Subcutaneous abdominal adipose tissue (tissue), 5 donors: ENCODE measurements at regions not wholly inside any gene's neighbourhood (a gene's known extent, or its start where the extent isn't known, plus 50 kb on each side); places are given as distances from the start of the nearest gene placed in this dataset.

Experiments
- H3K27ac ChIP-seq: one replicate; pipeline ENCODE4 v1.7.0; 2013; ENCODE audit warnings: low read depth, mild to moderate bottlenecking, inconsistent platforms, low read length, moderate library complexity
- H3K27me3 ChIP-seq, 5 donors: one replicate each; pipeline ENCODE4 v1.7.0; 2013; ENCODE audit warnings: low read length in 5 of 5, inconsistent platforms in 1 of 5; ENCODE audit not compliant: control insufficient read depth in 5 of 5, insufficient read depth in 4 of 5
- H3K36me3 ChIP-seq, 5 donors: one replicate each; pipeline ENCODE4 v1.7.0; 2013; ENCODE audit warnings: low read length in 5 of 5; ENCODE audit not compliant: control insufficient read depth in 5 of 5, insufficient read depth in 5 of 5
- H3K4me1 ChIP-seq, 5 donors: one replicate each; pipeline ENCODE4 v1.7.0; 2013; ENCODE audit warnings: low read length in 5 of 5, mild to moderate bottlenecking in 3 of 5, moderate library complexity in 1 of 5; ENCODE audit not compliant: control insufficient read depth in 5 of 5, insufficient read depth in 5 of 5
- H3K4me3 ChIP-seq, 5 donors: one replicate each; pipeline ENCODE4 v1.7.0; 2013; ENCODE audit warnings: low read length in 5 of 5, low read depth in 1 of 5
- H3K9ac ChIP-seq, 5 donors: one replicate each; pipeline ENCODE4 v1.7.0; 2013; ENCODE audit warnings: low read length in 5 of 5, mild to moderate bottlenecking in 4 of 5, moderate library complexity in 3 of 5
- H3K9me3 ChIP-seq, 5 donors: one replicate each; pipeline ENCODE4 v1.7.0; 2013; ENCODE audit warnings: low read length in 5 of 5; ENCODE audit not compliant: control insufficient read depth in 5 of 5
- donor health status: healthy.
- donor health status: healthy.
- donor health status: healthy.
- donor health status: healthy.
- donor health status: healthy.

DNA sequence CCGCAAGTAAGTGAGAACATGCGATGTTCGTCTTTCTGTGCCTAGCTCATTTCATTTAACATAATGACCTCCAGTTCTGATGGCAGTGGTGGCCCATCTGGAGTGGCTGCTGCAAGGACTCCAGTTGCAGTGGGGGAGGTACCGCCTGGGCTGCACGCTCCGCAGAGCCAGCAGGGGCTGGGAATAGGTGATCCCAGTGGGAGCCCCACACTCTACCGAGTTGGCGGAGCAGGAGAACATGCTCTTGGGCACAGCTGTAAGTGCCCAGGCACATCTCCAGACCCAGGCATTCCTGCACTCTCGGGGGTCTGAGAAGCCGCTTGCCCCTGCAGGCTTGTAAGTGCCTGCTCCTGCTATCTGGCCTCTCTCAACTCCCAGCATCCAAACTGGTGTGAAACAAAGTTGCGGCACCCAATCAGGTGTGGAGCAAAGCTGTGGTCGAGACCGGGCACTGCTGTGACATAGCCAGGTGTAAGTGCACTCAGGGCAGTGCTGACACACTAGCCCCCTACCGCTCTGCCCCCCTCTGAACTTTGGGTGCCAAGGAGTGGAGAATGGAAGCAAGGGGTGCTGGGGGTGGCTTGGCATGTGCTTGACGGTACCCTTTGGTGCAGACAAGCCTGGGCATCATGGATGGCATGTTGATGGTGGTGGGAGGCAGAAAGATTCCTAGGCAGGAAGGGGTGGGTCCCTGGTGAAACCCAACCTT lies 130.2 kb downstream of the HTR1B start:
- peaks cover 0 to 21% (median 19%) of the 10 kb centered on the region in 5 donors for H3K9me3 ChIP-seq
- no peaks in the 10 kb centered on the region for H3K4me1 ChIP-seq
- no peaks in the 10 kb centered on the region for H3K36me3 ChIP-seq
- H3K27ac ChIP-seq = no peak overlapping the region
- H3K27me3 ChIP-seq = no peaks in the 10 kb centered on the region
- H3K9ac ChIP-seq = no peak overlapping the region
- peak overlapping the region in 1 of 5 donors; percentile 9 for H3K4me3 ChIP-seq

DNA sequence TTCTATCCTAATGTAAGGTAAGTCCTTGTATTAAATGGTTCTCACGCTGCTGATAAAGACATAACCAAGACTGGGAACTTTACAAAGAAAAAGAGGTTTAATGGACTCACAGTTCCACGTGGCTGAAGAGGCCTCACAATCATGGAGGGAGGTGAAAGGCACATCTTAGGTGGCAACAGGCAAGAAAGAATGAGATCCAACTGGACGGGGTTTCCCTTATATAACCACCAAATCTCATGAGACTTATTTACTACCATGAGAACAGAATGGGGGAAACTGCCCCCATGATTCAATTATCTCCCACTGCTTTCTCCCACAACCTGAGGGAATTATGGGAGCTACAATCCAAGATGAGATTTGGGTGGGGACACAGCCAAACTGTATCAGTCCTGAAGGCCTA lies 136.6 kb downstream of the HTR1B start:
- Histone ChIP-seq H3K4me1 (peaks cover 0 to 6% (median 0%) of the 10 kb centered on the region in 5 donors), H3K9ac (no peak overlapping the region), H3K9me3 (no peaks in the 10 kb centered on the region), H3K4me3 (no peak overlapping the region), H3K27ac (no peak overlapping the region), H3K27me3 (no peaks in the 10 kb centered on the region), H3K36me3 (no peaks in the 10 kb centered on the region)

DNA sequence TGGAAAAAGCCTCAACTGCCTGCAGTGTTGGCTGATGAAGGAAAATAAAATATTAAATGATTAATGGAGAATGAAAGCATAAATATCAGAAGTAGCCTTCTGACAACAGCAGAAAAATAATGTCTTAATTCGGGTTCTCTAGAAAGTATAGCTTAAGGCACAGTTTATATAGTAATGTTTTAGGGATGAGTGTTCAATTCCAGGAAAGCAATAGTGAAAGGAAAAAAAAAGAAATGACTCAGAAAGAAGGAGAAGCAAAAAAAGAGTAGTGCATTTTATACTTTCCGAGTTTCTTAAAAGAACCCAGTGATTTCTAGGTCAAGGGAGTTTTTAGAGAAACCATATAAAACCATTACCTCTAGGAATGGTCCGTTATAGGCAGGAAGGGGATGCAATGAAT lies 137.3 kb downstream of the HTR1B start:
- H3K9me3 ChIP-seq = no peaks in the 10 kb centered on the region
- H3K4me3 ChIP-seq = no peak overlapping the region
- no peak overlapping the region for H3K9ac ChIP-seq
- H3K4me1 ChIP-seq = peaks cover 0 to 6% (median 0%) of the 10 kb centered on the region in 5 donors
- H3K36me3 ChIP-seq = no peaks in the 10 kb centered on the region
- no peak overlapping the region for H3K27ac ChIP-seq
- H3K27me3 ChIP-seq = no peaks in the 10 kb centered on the region

DNA sequence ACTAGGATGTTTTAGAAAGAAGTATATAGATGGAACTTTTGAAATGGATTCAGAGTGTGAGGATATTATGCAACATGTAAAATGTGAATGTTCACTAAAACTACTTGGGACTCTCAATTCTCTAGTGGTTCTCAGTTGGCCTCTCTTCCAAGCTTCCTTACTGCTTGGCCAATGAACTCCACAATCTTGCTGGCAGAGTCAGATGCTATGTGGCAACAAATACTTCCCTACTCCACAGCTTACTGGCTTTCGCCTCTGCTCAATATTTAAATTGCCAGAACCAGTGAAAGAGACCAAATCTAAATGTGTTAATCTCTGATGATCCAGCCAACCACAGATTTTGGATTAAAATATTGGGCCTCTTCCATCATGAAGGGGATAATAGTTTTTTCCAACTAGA lies 138.4 kb downstream of the HTR1B start:
- Histone ChIP-seq H3K9ac (no peak overlapping the region), H3K4me3 (no peak overlapping the region), H3K27me3 (no peaks in the 10 kb centered on the region), H3K27ac (no peak overlapping the region), H3K36me3 (no peaks in the 10 kb centered on the region), H3K9me3 (no peaks in the 10 kb centered on the region), H3K4me1 (peaks cover 0 to 10% (median 0%) of the 10 kb centered on the region in 5 donors)

DNA sequence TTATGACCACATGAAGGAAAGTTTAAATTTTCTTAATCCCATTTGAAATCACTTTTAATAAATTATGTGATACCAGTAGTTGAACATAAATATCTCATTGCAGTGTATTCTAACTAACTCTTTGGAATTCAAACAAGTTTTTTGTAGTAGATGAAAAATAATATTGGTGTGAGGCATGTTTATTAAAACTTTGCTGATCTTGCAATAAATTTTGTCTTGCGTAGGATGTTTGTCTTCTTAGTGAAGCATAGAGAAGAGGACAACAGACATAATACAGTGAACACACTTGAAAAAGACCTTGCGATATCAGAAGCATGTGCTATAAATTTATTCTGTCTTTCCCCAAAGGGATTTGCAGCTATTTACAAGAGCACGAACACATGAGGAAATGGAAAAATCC lies 140.7 kb downstream of the HTR1B start:
- Histone ChIP-seq H3K36me3 (no peaks in the 10 kb centered on the region), H3K27me3 (no peaks in the 10 kb centered on the region), H3K4me1 (peaks cover 0 to 10% (median 0%) of the 10 kb centered on the region in 5 donors), H3K9ac (no peak overlapping the region), H3K9me3 (no peaks in the 10 kb centered on the region), H3K4me3 (no peak overlapping the region), H3K27ac (no peak overlapping the region)

DNA sequence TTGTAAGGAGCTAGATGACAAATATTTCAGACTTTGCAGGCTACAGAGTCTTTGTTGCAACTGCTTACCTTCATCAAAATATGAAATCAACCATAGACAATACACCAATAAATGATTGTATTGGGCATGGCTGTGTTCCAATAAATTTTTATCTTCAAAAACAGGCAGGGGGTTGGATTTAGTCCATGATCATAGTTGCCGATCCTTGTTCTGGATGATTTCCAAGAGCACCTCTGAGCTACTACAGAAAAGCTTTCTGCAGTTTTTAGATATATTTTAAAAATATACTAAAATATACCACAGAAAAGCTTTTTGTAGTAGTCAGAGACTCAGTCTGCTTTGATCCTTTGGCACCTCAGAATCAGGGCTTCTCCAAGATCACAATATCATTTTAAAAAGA lies 145.0 kb downstream of the HTR1B start:
- Histone ChIP-seq H3K27ac (no peak overlapping the region), H3K4me3 (no peak overlapping the region), H3K9me3 (no peaks in the 10 kb centered on the region), H3K4me1 (peaks cover 0 to 4% (median 0%) of the 10 kb centered on the region in 5 donors), H3K36me3 (no peaks in the 10 kb centered on the region), H3K9ac (no peak overlapping the region), H3K27me3 (no peaks in the 10 kb centered on the region)

DNA sequence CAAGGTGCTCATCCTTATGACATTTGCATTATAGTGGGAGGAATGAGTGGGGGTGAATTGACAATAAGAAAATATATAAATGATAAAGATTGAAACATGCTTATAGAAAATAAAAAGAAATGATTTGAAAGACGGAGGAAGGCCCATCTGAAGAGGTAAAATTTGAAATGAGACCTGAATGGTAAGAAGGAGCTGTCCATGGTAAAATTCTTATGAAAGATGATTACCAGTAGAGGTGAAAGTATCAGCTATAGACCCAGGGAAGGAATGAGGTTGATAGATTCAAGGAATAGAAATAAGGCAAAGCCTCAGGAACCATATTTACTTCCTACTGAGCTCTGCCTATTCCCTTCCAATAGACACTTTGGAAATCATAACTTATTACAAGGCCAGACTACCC lies 149.7 kb downstream of the HTR1B start:
- Histone ChIP-seq H3K27ac (no peak overlapping the region), H3K9me3 (no peaks in the 10 kb centered on the region), H3K4me1 (no peaks in the 10 kb centered on the region), H3K4me3 (no peak overlapping the region), H3K27me3 (no peaks in the 10 kb centered on the region), H3K9ac (no peak overlapping the region), H3K36me3 (no peaks in the 10 kb centered on the region)

DNA sequence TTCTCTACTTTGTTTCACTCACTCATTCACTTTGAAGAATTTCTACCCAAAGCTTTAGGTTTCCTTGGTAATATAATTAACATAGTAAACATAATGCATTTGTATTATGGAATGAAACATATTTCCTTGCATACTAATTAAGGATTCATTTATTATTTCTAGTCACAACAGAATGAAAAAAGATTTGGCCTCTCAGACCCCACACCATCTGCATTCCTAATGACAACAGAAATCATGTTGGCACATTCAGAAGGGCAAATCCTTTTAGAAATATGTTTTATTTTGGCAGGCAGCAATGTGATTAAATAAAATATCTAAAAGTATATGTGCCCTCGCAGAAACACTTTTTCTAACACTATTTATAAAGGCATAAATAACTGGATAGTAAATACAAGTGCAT lies 163.4 kb downstream of the HTR1B start:
- H3K9me3 ChIP-seq = no peaks in the 10 kb centered on the region
- H3K4me1 ChIP-seq = no peaks in the 10 kb centered on the region
- H3K9ac ChIP-seq = no peak overlapping the region
- H3K27ac ChIP-seq = no peak overlapping the region
- no peaks in the 10 kb centered on the region for H3K27me3 ChIP-seq
- H3K36me3 ChIP-seq = no peaks in the 10 kb centered on the region
- no peak overlapping the region for H3K4me3 ChIP-seq

DNA sequence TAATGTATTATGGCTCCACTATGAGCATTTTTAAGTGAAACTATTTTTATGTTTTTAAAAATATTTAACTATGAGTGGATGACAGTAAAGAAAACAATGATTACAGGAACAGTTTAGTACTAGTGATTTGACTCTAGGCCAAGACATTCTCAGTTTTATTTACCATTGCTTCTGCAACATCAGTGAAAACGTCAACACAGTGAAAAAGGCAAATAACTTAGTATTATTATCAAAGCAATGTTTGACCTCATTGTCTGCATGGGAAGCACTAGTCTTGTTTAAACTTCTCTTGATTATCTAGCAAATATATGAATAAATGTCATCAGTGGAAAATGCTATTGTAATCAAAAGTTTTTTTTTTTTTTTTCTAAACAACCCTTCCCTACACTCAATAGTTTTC lies 165.0 kb downstream of the HTR1B start:
- H3K4me3 ChIP-seq = no peak overlapping the region
- no peaks in the 10 kb centered on the region for H3K36me3 ChIP-seq
- no peak overlapping the region for H3K9ac ChIP-seq
- no peaks in the 10 kb centered on the region for H3K4me1 ChIP-seq
- no peaks in the 10 kb centered on the region for H3K9me3 ChIP-seq
- H3K27ac ChIP-seq = no peak overlapping the region
- no peaks in the 10 kb centered on the region for H3K27me3 ChIP-seq

DNA sequence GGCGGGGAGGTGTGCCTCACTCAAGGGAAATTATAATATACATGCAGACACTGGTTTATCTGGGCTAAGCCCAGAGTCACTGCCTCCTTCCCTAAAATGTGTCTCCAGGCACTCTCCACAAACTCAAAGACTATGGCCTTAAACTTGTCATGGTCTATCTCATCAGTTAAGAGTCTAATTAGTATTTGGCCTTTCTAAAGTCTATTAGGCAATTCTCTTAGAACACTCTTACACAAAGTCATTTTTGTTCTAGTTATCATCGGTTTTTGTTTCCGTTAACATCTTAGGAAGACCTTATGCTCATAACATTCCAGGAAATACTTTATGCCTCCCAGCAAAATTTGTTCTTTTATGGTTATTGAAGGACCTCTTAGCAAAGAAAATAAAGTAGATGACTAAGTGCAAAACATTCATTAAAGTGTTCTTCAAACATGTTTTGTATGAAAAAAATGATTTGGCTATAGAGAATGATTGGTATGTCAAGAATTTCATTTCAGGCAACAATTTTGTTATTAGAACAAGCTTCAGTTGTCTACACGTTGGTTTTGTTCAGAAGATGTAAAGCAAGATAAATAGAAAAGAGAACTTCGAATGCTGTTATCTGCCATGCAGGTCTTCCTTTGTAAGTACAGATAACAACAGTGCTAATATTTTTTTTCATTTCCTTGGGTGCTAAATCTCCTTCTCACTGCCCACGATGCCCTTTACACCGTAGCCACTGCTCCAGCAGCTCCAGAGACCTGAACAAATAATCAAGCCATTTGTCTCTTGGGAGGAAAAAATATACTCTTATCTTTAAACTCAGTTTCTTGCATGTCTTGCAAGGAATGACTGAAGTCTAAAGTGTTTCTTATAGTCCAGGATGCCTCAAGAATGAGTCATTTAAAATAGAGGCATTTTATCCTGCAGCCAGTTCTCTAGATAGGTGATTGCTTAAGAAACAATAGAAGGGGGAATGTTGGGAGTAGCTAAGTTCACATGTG lies 170.4 kb downstream of the HTR1B start:
- Histone ChIP-seq H3K36me3 (no peaks in the 10 kb centered on the region), H3K27ac (no peak overlapping the region), H3K4me3 (no peak overlapping the region), H3K9ac (no peak overlapping the region), H3K4me1 (no peaks in the 10 kb centered on the region), H3K9me3 (no peaks in the 10 kb centered on the region), H3K27me3 (no peaks in the 10 kb centered on the region)
